GM18511 (cell line): ENCODE measurements at regions not wholly inside any gene's neighbourhood (a gene's known extent, or its start where the extent isn't known, plus 50 kb on each side); places are given as distances from the start of the nearest gene placed in this dataset.
"Not testable (repeated sequence)": the region's sequence is repeated elsewhere in the genome, so short reads cannot be mapped to it uniquely, and the experiment has no call there.

Experiments used
- ATAC-seq: cut with Tn5 transposase; IDR thresholded peaks from one replicate; pipeline ENCODE4 v1.9.1; 2021; ENCODE audit warnings: mild to moderate bottlenecking, moderate library complexity; ENCODE audit not compliant: unreplicated experiment

- no peak for ATAC-seq
Observed at GRCh38 chr3:3476669-3477068, 297.2 kb upstream of the CRBN start.

- no peak for ATAC-seq
Observed at GRCh38 chr3:3468596-3468995, 289.1 kb upstream of the CRBN start.

DNA sequence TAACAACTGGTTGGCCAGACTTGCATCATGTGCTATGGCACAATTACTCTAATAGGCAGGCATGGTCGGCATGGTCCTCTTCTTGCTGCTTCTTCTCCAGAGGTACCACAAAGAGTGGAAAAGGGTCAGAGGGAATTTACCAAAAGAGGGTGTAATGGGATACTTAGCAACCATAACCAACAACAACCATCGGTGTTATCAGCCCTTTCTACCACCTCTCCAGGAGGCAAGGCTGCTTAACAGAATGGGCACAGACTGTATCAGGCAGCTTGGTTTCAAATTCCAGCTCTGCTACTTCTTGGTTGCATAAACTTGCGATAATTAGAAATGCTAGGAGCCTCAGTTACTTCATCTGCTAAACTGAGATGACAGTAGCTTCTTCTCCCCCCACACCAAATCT lies 284.6 kb upstream of the CRBN start:
- no peak for ATAC-seq

DNA sequence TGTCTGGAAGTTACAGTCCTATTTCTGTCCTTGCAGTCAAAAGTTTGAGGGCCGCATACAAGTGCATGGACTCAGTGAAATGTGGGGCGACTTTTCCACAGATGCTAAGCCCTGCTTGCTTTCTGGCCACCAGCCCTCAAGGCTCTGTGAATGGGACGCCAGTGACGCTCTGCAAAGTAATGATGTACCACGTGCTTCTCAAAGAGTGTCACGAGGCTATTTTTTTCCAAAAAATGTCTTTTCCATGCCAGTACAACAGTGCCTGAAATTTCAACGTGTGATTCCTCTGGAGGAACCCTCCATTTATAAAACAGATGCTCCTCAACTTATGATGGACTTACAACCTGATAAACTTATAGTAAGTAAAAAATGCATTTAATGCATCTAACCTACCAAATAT lies 281.8 kb upstream of the CRBN start:
- no peak for ATAC-seq

GRCh38 chr3:3448468-3448867 lies 269.0 kb upstream of the CRBN start:
- ATAC-seq, result no peak

DNA sequence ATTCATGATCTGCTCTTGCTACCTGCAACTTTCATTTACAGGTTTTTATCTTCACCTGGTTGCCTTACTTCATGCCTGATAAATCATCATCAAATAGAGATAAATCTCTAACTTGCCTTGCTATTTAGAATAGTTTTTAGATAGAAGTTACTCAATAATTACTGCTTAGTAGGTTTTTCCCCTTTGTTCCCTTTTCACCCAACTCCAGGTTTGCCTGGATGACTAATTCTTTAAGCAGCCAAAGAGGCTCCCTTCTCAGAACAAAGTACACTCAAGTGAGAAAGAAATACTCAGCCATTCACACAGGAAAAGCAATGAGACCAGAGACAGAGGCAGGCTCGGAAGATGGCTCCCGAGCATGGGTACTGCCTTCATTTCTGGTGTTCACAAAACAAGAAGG lies 268.1 kb upstream of the CRBN start:
- ATAC-seq, result no peak

DNA sequence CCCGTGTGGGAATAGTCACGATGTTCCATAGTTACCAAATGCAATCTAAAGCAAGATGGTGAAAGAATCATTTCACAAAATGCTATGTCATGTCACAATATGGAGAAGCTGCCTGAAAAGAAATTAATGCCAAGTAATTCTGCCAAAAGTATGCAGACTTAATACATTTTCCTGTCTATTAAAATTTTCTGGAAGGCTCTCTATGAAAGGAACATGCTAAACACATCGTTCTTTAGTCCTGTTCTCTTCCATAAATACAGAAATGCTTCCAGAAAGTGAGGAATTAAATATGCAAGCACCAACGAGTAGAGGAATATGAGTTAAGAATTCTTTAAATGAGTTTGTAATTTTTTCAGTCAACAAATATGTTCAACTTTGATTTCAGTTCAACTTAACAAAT lies 266.8 kb upstream of the CRBN start:
- ATAC-seq, result no peak

- ATAC-seq, result peak; percentile 60
Observed at GRCh38 chr3:3443482-3443881, 264.0 kb upstream of the CRBN start.

GRCh38 chr3:3433711-3434110 lies 254.2 kb upstream of the CRBN start:
- no peak for ATAC-seq

DNA sequence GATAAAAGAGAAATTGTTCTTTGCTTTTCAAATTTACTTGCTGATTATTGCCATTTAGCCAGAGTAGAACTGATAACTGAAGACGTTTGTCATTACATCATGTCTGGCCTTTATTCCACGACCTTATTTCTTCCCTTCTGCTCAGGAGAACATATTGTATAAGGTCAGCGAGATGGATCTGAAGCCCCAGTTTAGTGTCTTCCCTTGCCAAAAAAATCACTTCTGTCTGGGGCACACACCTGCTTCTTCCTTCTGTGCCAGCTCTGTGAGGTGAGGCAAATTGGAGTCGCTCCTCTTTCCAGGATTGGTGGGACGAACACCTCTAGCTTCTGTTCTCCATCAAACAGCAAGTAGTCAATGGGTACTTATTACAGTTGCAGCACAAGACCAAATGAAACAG lies 250.3 kb upstream of the CRBN start:
- ATAC-seq, result no peak

DNA sequence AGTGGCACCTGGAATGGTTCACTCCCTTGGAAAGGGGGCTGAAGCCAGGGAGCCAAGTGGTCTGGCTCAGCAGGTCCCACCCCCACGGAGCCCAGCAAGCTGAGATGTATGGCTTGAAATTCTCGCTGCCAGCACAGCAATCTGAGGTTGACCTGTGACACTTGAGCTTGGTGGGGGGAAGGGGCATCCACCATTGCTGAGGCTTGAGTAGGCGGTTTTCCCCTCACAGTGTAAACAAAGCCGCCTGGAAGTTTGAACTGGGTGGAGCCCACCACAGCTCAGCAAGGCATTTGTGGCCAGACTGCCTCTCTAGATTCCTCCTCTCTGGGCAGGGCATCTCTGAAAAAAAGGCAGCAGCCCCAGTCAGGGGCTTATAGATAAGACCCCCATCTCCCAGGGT lies 228.2 kb upstream of the CRBN start:
- not testable (repeated sequence) for ATAC-seq

- ATAC-seq, result no peak
Observed at GRCh38 chr3:3405131-3405530, 225.6 kb upstream of the CRBN start.

DNA sequence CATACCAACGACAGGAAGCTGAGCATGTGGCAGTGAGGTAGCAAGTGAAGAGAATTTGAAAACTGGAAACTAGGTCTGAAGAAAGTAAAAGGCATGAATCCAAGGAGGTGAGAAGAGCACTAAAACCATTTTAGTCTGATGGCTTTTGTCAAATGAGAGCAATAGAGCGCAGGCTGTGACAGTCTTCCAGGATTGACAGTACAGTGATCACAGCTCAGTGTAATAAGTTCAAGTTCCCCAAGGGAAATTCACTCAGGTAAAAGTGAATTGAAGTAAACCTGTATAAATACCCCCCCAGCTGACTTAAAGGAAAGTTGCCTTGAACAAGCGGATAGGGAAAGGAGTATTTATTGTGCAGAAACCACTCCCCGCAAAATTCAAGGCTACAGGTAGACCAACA lies 224.2 kb upstream of the CRBN start:
- ATAC-seq, result no peak

- ATAC-seq, result no peak
Observed at GRCh38 chr3:3392946-3393345, 213.5 kb upstream of the CRBN start.

GRCh38 chr3:3383461-3383860 lies 204.0 kb upstream of the CRBN start:
- no peak for ATAC-seq

DNA sequence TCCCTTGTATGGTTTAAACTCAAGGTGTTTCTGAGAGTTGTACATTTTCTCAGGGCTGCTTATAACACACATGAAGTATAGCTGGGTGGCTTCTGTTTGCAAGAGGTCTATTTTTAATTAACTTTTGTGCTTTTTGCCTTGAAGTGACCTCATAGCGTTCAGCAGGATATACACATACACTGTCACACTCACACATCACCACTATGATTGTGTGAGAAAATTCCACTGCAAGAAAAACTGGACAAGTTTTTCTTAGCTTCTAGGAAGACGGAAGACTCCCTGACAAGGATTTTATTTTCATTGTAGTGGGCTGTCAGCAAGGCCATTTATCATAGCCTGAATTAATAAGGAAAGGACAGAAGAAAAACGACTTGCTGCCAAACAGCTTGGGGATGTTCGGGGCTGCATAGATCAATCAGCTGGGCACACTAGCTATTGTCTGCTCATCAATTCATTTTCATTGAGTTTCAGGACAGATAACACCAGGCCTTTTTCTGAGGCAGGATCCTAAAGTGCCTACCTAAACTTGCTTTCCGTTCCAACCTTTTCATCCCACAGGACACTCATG lies 192.8 kb upstream of the CRBN start:
- ATAC-seq, result no peak

DNA sequence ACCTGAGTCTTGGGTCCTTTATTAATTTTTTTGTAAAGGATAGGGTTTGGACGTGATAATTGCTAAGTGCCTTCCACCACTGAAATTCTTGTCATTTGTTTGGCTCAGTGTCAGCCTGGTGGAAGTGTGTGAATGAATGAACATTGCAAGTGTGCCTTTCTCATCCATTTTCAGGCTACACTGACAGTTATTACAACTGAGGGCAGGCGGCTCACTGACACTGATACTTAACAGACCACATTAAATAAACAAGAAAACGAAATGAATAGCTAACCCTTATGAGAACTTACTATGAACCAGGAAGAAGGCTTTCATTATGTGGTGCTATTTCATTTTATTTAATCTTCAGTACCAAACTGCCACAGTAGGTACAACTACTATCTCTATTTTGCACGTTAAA lies 188.8 kb upstream of the CRBN start:
- no peak for ATAC-seq

GRCh38 chr3:3366386-3366785 lies 186.9 kb upstream of the CRBN start:
- ATAC-seq, result no peak

DNA sequence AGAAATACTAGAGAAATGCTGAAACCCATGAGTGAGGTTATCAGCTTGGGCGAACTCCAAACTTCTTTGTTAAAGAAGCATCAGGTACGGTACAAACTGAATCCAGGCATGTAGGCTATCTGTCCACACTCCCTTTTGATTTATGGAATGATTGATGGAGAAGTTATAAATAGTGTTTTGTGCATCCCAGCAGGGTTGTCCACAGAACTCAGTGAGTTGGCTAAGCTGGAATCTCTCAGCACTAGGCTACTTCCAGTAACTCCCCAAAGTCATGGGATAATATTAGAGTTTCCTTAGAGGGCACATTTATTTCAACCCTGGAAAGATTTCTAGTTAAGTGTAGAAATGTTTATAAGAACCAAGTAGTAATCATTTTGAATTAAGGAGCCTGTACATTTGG lies 186.2 kb upstream of the CRBN start:
- no peak for ATAC-seq

DNA sequence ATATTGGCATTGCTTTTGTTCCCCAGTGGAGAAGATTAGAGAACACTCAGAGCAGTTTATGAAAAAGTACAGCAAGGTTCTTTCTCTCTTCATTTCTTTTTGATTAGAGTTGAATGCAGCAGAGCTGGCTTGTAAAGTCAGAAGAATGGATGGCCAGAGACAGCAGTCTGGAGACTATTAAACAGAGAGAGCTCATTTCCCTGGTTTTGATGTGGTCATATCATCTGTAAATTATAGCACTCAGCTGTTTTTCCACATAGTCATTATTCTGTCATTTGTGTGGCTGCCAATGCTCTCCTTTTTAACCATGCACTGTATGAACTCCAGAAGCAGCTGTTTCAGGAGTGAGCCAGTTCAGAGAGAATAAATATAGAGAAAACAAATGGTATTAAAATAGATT lies 177.4 kb upstream of the CRBN start:
- ATAC-seq, result no peak

DNA sequence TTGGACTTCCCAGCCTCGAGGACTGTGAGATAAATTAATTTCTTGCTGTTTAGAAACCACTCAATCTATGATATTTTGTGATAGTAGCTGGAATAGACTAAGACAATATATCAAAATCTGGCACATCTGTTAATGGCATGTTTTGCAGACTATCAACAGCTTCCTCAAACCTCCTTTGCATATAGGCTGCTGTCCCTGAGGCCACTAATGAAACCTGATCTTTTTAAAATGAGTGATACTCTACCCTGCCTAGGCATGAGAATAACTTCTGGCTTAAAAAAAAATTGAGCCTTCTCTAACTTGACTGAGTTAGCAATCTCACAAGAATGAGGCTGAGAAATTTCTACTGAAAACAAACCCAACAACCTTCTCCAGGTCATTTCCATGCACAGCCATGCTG lies 176.0 kb upstream of the CRBN start:
- ATAC-seq, result no peak

- peak; percentile 84 for ATAC-seq
Observed at GRCh38 chr3:3353153-3353552, 173.7 kb upstream of the CRBN start.

- ATAC-seq, result no peak
Observed at GRCh38 chr3:3351226-3351625, 171.7 kb upstream of the CRBN start.

- ATAC-seq, result not testable (repeated sequence)
Observed at GRCh38 chr3:3347056-3347455, 167.6 kb upstream of the CRBN start.
